GM19372 (cell line): ENCODE measurements at regions not wholly inside any gene's neighbourhood (a gene's known extent, or its start where the extent isn't known, plus 50 kb on each side); places are given as distances from the start of the nearest gene placed in this dataset.
"Not testable (repeated sequence)": the region's sequence is repeated elsewhere in the genome, so short reads cannot be mapped to it uniquely, and the experiment has no call there.

ENCODE experiments used
- ATAC-seq: cut with Tn5 transposase; IDR thresholded peaks from one replicate; pipeline ENCODE4 v1.9.1; 2021; ENCODE audit warnings: mild to moderate bottlenecking, low read depth, moderate library complexity; ENCODE audit not compliant: unreplicated experiment

DNA sequence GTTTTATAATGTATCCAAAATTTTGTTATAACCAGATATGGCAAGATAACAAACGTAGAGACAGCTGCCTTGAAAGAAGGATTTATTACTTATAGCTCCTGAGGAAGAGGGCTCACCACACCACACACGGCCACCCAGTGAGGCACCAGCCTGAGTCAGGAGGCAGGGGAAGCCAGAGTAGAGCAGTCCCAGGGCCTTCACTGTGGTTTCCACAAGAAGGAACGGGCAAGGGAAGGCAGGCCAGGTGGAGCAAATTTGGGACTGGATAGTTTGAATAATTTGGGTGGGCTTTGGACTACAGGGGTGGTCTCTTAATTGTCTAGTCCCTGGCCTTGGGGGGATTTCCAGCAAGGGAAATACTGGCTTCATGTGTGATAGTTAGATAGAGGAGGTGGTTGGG is 72.5 kb downstream of the RRAGC start:
- no peak for ATAC-seq

DNA sequence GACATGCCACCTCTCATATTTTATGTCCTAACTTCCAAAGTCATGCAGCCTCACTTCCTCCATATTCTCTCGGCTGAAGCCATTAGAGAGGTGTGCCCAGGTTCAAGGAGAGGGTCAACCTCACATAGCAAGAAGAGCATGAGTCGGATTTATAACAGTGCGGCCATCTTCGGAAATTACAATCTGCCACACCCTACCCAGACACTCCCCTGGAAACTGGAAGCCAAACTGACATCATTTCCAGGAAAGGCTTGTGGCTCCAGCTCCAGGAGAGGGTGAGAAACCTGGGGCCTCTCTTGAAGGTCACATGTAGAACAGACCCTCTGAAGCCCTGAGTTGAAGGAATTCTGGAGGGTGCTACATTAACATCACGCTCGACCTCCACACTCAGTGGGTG is 73.5 kb downstream of the RRAGC start:
- ATAC-seq = no peak

DNA sequence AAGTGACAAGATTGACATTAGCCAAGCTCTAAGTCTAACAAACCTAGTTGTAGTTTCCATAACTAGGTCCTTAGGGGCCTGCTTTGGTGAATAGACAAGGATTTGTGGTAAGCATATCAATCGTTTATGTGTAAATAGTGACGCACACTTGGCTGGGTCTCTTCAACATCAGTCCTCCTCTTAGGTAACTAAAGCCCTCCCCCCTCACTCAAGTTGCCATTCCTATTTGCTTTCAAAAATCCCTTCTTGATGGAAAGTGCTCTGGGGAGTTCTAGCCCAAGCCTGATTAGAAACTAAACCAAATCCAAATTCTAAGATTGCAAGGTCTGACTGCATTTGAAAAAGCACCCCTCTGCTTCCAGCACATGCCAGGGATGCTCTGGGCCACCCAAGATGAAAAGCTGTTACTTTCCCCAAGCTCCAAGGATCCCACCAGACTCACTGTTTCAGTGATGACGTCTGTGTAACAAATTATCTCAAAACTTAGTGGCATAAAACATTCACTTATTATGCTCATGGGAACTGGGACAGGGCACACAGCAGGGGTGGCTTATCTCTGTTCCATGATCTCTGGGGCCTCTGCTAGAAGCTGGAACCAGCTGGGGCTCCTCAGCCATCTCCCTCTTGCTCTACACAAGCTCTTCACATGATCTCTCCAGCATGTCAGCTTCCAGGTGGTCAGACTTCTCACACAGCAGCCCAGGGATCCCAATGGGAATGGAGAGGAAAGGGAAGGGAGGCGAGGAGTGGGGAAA is 74.1 kb downstream of the RRAGC start:
- no peak for ATAC-seq

DNA sequence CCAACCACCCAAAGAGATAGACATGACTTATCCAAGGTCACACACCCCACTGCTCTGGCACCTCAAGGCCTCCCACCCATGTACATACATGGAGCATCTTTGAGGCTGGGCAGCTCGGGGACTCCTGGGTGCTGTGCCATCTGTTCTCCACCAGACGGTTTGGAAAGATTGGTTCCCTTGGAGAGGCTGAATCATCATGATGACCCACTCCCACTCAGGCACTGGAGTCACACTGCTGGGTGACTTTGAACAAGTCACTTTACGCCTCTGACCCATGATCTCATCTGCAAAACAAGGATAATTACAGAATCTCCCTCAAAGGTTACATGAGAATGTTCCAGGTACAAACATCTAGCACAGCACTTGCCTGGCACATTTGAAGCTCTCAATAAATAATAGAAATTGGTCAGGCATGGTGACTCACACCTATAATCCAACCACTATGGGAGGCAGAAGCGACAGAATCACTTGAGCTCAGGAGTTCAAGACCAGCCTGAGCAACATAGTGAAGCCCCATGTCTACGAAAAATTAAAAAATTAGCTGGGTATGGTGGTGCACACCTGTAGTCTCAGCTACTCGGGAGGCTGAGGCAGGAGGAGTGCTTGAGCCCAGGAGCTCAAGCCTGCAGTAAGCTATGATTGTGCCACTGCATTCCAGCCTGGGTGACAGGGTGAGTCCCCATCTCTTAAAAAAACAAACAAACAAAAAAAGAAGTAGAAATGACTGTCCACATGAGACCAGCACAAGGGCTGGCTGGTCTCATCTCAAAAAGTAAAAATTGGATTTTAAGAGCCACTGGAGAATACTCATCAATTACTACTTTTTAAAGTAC is 74.9 kb downstream of the RRAGC start:
- ATAC-seq = no peak

DNA sequence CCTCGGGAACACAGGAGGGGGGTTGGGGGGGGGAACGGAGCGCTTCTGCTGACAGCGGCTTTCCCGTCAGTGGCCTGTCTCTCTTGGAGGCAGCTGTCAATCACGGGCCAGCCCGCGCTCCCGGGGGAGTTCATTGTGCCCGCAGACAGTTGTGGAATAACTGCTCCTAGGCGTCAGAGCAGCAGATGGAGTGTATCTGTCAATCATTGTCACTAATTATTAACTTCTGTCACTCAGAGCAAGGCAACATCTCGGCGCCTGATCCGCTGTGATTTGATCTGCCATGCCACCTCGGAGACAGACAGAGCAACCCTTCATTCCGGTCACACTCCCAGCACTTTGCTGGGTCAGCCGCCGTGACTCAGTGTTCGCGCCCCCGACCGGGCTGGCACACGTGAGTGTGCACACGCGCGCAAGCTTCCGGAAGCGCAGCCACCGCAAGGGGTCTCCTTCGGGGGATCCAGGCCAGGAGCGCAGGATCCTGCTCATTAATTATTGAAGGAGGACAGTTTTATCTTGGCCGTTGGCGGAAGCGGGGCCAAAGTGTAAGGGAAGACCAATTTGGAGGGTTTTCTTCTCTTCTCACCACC is 75.8 kb downstream of the RRAGC start:
- ATAC-seq = no peak

DNA sequence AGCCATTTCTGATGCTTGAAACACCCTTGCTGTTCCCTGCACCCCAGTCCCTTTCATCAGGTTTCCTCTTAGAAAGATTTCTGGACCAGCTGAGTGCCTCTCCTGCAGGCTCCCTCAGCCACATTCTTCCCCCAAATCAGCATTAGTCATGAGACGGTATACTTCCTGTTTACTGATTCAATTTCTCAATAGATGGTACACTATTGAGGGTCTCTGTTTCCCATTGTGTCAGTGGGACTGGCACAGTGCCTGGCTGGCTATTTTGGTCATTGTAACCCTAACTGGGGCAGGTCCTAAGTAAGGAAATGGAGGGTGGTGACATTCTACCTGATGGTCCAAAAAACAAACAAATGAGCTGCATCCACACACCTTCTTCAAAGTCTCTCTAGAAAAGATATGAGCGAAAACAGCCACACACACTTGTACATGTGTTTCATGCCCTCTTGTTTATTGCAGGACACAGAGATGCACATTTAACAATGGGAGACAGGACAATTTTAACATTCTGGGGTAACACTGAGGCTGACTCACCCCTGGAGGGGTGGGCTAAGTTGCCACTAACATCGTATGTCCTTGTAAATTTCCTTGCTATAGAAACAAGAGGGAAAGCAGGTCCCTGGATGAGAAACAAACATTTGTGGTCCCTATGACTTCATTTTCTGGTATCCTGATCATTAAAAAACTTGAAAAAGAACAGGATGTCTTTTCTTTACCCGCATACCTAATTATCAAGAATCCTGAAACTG is 77.5 kb downstream of the RRAGC start:
- no peak for ATAC-seq

DNA sequence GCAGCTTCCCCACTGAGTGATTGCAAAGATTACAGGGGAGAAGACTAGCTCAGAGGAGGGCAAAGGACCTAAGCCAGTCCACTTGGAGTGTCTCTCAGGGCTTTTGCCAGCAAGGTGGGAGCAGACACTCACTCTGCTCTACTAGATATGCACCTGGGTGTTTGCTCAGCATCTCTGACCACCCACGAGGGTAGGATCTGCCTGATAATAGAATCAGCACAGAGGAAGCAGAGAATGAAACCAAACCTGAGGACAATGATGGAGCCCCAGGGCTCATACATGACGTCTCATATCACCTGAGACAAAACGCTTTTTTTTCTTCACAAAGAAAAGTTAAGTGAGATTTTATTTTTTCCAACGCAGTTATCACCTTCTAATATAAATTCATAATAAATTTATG is 79.4 kb downstream of the RRAGC start:
- ATAC-seq = no peak

DNA sequence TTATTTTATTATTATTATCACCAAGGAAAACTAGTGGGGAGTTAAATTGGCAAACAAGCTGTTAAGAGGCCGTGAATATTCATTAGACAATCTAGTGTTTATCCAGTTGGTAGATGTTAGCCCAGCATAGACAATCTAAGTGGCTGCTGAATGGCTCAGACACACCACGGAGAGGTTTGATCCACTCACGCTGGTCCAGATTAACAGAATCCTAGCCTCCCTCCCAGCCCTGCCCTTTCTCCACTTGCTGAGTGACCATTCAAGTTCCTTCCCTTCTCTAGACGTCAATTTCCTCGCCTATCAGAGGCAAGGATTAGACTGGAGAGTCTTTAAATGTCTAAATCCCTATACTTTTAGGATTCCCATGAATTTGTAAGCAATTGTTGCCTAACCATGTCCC is 80.1 kb downstream of the RRAGC start:
- no peak for ATAC-seq

DNA sequence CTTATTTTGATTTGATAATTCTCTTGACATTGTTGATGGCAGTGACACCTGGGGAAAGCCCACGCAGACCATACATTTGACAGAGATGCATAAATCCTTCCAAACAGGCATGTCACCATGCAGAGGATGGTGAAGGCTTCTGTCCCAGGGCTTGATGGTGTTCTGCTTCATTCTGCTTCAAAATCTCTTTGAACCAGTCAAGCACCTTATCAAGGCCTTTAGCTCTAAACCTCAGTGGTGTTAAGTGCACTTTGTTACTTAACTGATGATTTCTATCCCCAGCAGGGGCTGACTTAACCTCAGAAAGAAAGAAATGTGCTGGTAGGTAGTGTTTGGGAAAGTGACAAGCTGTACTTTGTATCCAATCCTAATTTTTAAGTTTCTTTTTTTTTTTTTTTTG is 81.1 kb downstream of the RRAGC start:
- ATAC-seq = no peak

DNA sequence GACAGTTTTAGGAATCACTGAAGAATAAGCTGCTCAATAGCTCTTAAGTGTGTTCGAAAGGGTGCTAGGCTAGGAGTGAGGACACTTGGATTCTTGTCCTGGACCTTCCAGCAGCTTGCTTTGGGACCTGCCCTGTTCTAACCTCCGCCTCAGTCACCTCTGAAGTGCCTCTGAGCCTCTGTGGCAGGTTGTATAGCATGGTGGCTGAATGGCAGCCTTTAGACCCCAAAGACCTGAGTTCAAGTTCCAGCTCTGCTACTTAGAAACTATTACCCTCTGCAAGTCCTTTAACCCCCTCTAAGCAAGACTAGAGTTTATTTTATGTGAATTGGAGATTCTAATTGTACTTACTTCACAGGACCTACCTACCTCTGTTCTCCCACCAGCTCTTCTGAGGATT is 81.5 kb downstream of the RRAGC start:
- ATAC-seq = no peak

DNA sequence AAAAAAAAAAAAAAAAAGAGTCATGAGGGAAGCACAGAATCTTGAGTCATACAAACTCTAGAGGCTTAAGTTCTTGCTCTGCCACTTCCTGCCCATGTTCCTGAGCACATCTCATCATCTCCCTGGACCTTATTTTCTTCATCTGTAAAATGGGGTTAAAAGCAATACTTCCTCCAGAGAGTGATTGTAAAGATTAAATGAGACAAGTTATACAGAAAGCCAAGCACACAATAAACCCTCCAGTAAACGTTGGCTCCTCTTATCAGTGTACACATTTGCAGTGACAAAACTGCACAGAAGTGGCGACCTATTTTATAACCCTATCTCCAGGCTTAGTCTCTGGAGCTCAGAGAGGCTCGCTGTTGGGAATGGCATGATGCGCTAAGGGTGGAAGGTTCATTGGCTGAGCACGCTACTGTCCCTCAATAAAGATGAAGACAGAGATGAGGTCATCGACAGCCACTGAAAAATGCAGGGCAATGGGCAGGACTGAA is 82.1 kb downstream of the RRAGC start:
- no peak for ATAC-seq

DNA sequence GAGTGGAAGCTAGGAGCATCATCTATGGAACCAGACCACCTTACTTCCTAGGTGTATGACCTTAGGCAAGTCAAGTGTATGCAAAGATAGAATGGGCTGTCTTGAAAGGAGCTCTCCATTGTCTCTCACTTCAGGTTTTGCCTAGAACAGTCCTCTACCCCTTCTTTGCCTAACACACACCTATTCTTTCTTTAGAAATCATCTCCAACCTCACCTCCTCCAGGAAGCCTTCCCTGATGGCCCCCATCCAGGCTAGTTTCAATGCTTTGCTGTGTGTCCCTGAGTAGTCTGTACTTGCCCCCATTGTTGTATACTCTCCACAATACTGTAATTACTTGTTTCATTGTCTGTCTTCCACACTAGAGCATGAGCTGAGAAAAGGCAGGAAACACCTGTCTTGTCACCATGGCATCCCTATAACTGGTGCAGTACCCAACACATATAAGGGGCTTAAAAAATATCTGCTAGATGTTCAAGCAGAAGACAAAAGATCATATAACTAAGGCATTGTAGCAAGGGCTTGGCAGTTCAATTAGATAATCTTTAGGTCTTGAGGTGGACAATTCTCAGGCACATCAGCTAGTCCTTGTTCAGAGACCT is 83.0 kb downstream of the RRAGC start:
- no peak for ATAC-seq

DNA sequence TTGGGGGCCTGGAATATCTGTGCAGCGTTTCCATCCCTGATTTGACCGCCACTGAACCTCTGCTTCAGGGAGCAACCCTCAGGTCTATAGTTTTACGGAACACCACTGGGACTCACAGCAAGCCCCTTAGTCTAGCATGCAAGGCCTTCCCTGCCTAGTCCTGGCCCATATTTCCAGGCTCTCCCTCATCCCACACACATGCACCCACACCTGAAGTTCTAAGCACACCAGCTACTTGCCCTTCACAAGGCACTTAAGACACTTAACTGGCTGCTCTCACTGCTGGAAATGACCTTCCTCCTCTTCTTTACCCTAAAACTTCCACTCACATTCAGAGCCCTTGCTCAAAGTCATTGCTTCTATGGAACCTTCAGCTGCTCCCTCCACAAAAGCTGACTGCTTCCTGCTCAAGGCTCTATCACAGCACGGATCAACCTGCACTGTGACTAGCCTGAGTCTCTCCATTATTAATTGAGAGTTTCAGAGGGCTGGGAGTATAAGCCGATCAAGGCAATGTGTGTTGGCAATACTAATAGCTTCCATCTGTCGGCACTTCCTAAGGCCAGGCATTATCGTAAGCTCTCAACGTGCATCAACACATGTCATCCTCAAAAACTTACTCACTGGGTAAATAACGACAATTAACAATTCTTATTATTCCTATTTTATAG is 84.3 kb downstream of the RRAGC start:
- ATAC-seq = no peak

DNA sequence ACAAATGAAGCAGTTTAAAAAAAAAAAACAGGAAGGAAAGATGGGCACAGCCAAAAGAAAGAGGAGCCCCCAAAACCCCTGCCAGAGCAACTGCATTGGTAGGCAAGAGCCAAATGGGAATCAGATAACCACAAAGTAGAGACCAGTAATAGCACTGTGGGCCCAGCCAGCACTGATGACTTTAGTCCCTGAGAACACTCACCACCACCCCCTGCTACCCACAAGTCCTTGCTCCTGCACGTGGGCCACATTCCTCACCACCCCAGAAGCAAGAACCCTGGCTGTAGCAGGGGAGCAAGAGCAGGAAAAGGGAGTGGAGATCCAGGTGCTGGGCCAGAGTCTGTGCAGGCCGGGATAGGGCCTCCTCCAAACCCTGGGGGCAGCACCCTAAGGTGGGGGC is 86.1 kb downstream of the RRAGC start:
- no peak for ATAC-seq

DNA sequence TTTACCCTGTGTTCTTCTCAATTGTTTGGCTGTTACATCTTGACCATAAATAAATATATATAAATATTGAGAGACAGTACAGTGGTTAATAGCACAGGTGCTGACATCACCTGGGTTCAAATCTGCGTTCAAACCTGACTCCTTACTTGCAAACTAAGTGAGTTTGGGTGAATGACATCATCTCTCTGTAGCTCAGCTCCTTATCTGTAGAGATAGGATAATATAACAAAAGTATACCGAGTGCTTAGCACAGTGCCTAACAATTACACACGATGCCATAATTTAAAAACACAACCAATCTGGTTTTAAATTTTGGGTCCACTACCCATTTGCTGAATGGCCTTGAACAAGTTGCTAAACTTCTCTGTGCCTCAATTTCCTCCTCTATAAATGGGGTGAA is 86.6 kb downstream of the RRAGC start:
- no peak for ATAC-seq

DNA sequence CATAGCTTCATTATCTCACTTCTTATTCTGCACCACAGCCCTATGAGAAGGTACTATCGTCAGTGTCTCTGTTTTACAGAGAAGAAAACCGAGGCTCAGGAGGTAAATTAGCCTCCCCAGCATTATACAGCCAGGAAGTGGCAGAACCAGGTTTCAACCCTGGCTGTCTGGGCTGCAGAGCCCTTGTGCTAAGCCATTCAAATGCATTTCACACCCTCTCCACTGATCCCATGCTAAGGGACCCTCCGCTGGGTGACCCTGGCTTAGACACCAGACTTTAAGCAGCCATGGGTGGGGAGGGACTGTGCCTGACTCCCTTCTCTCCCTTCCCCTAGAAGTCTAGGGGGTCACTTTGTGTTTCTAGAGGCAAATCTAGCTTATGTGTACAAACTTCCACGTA is 87.5 kb downstream of the RRAGC start:
- no peak for ATAC-seq

DNA sequence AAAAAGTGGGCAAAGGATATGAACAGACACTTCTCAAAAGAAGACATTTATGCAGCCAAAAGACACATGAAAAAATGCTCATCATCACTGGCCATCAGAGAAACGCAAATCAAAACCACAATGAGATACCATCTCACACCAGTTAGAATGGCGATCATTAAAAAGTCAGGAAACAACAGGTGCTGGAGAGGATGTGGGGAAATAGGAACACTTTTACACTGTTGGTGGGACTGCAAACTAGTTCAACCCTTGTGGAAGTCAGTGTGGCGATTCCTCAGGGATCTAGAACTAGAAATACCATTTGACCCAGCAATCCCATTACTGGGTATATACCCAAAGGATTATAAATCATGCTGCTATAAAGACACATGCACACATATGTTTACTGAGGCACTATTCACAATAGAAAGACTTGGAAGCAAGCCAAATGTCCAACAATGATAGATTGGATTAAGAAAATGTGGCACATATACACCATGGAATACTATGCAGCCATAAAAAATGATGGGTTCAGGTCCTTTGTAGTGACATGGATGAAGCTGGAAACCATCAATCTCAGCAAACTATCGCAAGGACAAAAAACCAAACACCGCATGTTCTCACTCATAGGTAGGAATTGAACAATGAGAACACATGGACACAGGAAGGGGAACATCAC is 88.9 kb downstream of the RRAGC start:
- not testable (repeated sequence) for ATAC-seq

DNA sequence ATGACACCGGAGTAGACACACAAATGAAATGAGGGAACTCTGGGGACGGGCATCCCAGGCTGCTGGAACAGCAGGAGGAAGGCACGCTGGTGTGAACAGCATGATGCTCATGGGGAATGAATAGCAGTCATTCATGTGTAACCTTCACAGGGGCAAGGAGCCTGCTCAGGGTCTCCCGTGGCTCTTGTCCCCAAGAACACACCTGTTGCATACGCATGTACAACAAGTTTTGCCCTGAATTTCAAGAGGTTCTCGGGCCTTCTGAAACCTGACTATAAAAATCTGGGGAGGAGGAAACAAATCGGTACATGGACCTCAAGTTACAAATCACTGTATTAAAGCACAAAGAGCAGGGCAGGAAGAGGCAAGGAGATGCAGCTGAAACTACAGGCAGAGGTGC is 93.4 kb downstream of the RRAGC start:
- no peak for ATAC-seq

DNA sequence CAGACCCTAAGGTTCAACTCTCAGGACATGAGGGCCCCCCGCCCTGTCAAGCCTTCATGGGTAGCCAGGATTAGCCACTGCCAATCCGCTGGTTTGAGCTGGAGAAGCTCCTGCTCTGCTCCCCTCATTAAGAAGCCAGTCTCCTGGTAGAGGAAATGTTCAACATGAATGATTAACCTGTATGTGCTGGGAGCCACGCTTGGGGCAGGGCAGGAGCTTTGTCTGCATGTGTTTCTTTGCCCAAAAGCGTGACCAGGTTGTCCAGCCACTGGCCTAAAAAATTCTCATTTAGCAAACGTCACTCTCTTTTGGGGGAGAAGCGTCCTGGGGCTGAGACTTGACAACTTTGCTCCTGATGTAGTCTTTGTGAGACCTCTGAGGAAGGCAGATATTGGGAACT is 96.5 kb downstream of the RRAGC start:
- ATAC-seq = no peak
